Kidney (tissue), 13 donors: ENCODE measurements at regions not wholly inside any gene's neighbourhood (a gene's known extent, or its start where the extent isn't known, plus 50 kb on each side); places are given as distances from the start of the nearest gene placed in this dataset.

Experiments used
- DNase-seq, 5 donors: peaks; one replicate each; pipeline ENCODE4 v3.0.0-alpha.2; 2013 to 2020
- FAIRE-seq: peaks from 2 replicates; lab custom pipeline; 2012; peaks lifted over from hg19 to GRCh38; lab: Jason Lieb, UNC
- H3K27ac ChIP-seq, 2 donors: one replicate each; pipeline ENCODE4 v1.7.0; 2013; ENCODE audit warnings: low read depth in 2 of 2, low read length in 2 of 2, inconsistent platforms in 1 of 2
- H3K27me3 ChIP-seq: one replicate; pipeline ENCODE4 v1.7.1; 2013; ENCODE audit warnings: low read length, inconsistent platforms; ENCODE audit not compliant: control insufficient read depth, insufficient read depth
- H3K36me3 ChIP-seq, 3 donors: one replicate each; pipeline versions ENCODE4 v1.7.0 to v1.7.1; 2013; ENCODE audit warnings: low read length in 3 of 3, control low read depth in 1 of 3, inconsistent platforms in 1 of 3; ENCODE audit not compliant: insufficient read depth in 3 of 3, control insufficient read depth in 2 of 3
- H3K4me1 ChIP-seq, 3 donors: one replicate each; pipeline versions ENCODE4 v1.7.0 to v1.7.1; 2013; ENCODE audit warnings: low read length in 3 of 3, inconsistent platforms in 1 of 3, low read depth in 1 of 3; ENCODE audit not compliant: control insufficient read depth in 2 of 3, insufficient read depth in 2 of 3
- H3K4me3 ChIP-seq, 3 donors: one replicate each; pipeline versions ENCODE4 v1.7.0 to v1.8.1; 2013; ENCODE audit warnings: low read length in 3 of 3, control low read depth in 1 of 3, inconsistent platforms in 1 of 3
- H3K9ac ChIP-seq, 3 donors: one replicate each; pipeline versions ENCODE4 v1.7.0 to v1.7.1; 2013; ENCODE audit warnings: low read length in 3 of 3, control low read depth in 1 of 3, inconsistent platforms in 1 of 3
- H3K9me3 ChIP-seq, 3 donors: one replicate each; pipeline versions ENCODE4 v1.7.0 to v1.7.1; 2013; ENCODE audit warnings: low read length in 3 of 3, control low read depth in 1 of 3, inconsistent platforms in 1 of 3; ENCODE audit not compliant: control insufficient read depth in 2 of 3, insufficient read depth in 1 of 3
- CTCF ChIP-seq: IDR thresholded peaks from 3 replicates; pipeline ENCODE4 v1.5.1; 2012; ENCODE audit warnings: mild to moderate bottlenecking, moderate library complexity, borderline replicate concordance; ENCODE audit not compliant: insufficient read depth; ENCODE audit errors: extremely low read depth
- intact Hi-C: fragments of 100-400 bp; cut with DNase I; formaldehyde crosslinking; loops from one replicate; pipeline ENCODE4 v1.11.1; 2022
- donor health status: control.
- donor health status: control.
- donor health status: control.
- donor health status: control.
- donor health status: control.
- donor health status: DM: yes; HTN: yes; CAD: no.
- donor health status: Normal renal cell carcinoma (clear cell type).

GRCh38 chr10:63698787-63699150 is 177.6 kb downstream of the REEP3 start:
- Histone ChIP-seq H3K36me3 (no peaks in the 10 kb centered on the region), H3K4me3 (no peak overlapping the region), H3K27me3 (no peaks in the 10 kb centered on the region), H3K27ac (no peak overlapping the region), H3K4me1 (peaks cover 5 to 19% (median 11%) of the 10 kb centered on the region in 3 donors), H3K9ac (no peak overlapping the region), H3K9me3 (no peaks in the 10 kb centered on the region)
- DNase-seq = no peak
- FAIRE-seq = no peak
- intact Hi-C loops = no loop called here
- no peak for TF ChIP-seq CTCF

GRCh38 chr10:63699785-63700613 is 178.8 kb downstream of the REEP3 start:
- no peaks in the 10 kb centered on the region for H3K27me3 ChIP-seq
- TF ChIP-seq CTCF = no peak
- no peaks in the 10 kb centered on the region for H3K36me3 ChIP-seq
- intact Hi-C loops = no loop called here
- peaks cover 5 to 19% (median 11%) of the 10 kb centered on the region in 3 donors for H3K4me1 ChIP-seq
- peak overlapping the region; percentile 22 to 81 for H3K27ac ChIP-seq
- no peak overlapping the region for H3K4me3 ChIP-seq
- H3K9ac ChIP-seq = no peak overlapping the region
- DNase-seq (peak in 3 of 5 donors; percentile 52 to 83 (median 77)), FAIRE-seq (peak; percentile 46)
- H3K9me3 ChIP-seq = no peaks in the 10 kb centered on the region

GRCh38 chr10:63700631-63701156 is 179.5 kb downstream of the REEP3 start:
- intact Hi-C loops = no loop called here
- FAIRE-seq = no peak
- H3K9me3 ChIP-seq = no peaks in the 10 kb centered on the region
- peaks cover 5 to 19% (median 11%) of the 10 kb centered on the region in 3 donors for H3K4me1 ChIP-seq
- H3K27me3 ChIP-seq = no peaks in the 10 kb centered on the region
- no peak for TF ChIP-seq CTCF
- H3K36me3 ChIP-seq = no peaks in the 10 kb centered on the region
- peak overlapping the region; percentile 22 to 81 for H3K27ac ChIP-seq
- no peak overlapping the region for H3K9ac ChIP-seq
- H3K4me3 ChIP-seq = no peak overlapping the region
- peak in 1 of 5 donors; percentile 58 for DNase-seq
